Activated CD4-positive, CD25-positive, alpha-beta regulatory T cell treated with anti-CD3 and anti-CD28 coated beads, Interleukin-2, amount 50 U/mL, for 16 hours (primary cell): ENCODE measurements at regions not wholly inside any gene's neighbourhood (a gene's known extent, or its start where the extent isn't known, plus 50 kb on each side); places are given as distances from the start of the nearest gene placed in this dataset.
"Not testable (repeated sequence)": the region's sequence is repeated elsewhere in the genome, so short reads cannot be mapped to it uniquely, and the experiment has no call there.

Experiments used
- DNase-seq: peaks from one replicate; pipeline ENCODE4 v3.0.0-alpha.2; 2020; ENCODE audit warnings: low read depth, low spot score

GRCh38 chr6:155786528-155786927 is 330.9 kb upstream of the NOX3 start:
- no peak for DNase-seq

DNA sequence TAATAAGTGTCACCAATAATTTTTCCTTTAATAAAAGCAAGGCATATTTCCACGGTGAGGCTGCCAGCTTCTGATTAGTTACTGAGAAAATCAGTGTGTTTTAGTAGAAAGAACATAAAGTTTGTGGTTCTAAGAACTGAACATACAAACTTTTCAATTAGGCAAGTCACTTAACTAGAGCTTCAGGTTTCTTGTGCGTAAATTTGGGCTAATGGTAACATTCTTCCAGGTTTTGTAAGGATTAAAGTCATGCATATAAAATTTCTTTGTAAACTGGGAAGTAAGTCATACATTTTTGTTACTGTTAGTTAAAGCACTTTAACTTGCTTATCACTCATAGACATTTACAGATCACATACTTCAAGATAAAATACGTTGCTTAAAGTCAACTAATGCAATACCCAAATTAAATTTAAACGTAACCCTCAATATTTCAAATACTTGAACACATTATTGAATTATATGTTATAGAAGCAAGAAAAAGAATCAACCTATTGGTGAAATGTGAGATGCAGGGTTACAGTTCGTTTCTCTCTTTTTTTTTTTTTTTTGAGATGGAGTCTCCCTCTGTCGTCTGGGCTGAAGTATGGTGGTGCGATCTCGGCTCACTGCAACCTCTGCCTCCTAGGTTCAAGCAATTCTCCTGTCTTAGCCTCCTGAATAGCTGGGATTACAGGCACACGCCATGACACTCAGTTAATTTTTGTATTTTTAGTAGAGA is 327.3 kb upstream of the NOX3 start:
- no peak for DNase-seq

GRCh38 chr6:155782320-155782731 is 326.7 kb upstream of the NOX3 start:
- DNase-seq: no peak

DNA sequence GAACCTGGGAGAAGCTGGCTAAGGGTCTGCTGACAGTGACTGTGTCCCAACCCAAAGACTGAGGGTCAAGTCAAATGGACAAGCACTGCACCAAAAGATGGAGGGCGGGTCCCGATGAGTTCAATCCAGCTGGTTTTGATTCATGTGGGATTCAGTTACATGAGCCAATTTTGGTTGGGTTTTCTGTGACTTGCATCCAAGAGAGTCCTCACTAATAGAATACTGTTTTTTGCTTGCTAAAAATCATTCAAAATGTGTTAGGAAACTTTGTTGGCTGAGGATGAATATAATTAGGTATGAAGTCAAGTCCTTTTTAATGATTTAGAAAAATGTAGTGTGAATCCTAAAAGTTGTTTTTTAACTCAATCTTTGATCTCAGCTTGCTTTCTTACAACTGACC is 323.8 kb upstream of the NOX3 start:
- DNase-seq: no peak

DNA sequence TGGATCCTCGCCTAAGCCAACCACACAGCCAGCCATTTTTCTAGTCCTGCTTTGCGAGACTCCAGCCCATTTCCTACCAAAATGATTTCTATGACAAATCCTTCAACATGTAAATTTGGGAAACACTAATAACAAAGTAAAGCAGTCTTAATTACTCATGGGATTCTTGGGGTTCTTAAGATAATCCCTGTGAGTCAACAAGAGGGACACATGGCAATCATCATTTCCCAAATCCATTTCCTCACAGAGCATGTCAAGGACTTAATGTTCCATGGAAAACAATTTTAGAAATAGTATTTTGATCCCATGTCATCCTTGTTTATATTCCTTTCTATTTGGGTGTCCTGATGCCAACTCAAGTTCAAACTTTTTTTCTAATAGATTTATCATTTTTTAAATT is 322.7 kb upstream of the NOX3 start:
- no peak for DNase-seq

- DNase-seq: no peak
Observed at GRCh38 chr6:155771822-155772221, 316.2 kb upstream of the NOX3 start.

DNA sequence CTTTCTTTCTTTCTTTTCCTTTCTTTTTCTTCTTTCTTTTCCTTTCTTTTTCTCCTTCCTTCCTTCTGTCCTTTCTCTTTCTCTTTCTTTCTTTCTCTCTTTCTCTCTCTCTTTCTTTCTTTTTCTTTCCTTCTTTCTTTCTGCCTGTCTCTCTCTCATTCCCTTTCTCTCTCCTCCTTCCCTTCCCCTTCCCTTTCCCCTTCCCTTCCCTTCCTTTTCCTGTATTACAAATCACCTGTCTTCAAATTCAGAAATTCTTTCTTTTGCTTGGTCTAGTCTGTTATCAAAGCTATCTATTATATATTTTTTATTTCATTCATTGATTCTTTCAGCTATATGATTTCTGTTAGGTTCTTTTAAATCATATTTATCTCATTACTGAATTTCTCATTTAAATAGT is 315.2 kb upstream of the NOX3 start:
- no peak for DNase-seq

DNA sequence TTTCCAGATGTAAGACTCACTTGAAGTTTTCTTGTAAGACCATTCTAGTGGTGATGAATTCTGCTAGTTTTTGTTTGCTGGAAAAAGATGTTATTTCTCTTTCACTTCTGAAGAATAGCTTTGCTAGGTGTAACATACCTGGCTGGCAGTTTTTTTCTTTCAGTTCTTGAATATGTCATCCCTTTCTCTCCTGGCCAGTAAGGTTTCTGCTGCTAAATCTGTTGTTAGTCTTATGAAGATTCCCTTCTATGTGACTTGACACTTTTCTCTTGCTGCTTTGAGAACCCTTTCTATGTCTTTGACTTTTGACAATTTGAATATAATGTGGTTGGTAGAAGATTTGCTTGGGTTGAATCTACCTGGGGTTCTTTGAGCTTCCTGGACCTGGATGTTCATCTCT is 314.7 kb upstream of the NOX3 start:
- DNase-seq: no peak

DNA sequence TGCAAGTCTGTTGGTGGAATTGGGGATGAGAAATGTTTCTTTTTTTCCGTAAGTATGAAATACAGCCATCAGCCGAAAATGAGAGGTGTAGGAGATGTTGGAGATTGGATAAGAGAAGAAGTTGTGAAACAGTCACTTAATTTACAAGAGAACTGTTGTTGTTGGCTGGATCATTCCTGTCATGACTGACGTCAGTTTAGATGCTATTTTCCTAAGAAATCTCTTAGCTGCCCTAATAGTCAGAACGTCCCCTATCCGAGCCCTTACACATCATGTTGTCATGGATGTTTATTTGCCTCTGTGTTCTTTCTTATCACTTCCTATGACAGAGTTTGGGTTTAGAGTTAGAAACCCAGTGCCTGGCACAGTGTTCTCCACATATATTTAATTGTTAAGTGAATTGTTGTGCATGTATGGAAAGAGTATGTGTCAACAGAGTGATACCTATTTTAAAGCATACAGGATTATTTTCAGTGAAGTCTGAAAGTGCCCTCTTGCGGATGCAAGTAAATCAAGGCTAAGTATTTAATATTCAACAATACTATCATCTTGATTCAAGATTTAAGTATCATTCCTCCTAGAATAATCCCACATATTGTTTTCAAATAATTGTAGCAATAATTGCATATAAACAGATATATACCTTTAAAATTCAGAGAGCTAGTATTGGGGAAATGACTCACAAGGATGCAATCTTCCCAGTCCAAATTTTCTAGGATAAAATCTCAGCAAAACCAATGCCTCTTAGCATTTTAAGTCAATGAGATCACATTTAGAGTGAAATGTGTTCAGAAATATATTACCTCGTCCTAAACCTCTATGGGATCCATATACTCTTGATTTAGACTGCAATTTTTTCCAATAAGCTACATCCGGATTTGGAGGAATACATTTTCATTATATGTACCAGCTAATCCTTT is 309.9 kb upstream of the NOX3 start:
- DNase-seq: no peak

DNA sequence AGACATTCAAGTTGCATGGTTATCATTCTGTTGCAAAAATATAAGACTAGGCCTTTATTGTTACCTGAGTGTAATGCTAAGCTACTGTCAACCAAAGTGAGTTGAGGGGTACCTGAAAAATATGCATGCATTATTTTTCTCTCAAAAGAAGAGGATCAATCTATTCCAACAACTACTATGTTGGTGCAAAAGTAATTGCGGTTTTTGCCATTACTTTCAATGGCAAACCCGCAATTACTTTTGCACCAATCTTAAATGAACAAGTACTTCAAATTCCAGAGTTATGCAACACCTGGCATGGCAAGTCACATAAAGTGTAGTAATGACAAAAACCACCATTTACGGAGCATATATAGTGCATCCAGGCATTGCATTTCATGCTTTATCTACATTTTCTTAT is 307.0 kb upstream of the NOX3 start:
- no peak for DNase-seq

DNA sequence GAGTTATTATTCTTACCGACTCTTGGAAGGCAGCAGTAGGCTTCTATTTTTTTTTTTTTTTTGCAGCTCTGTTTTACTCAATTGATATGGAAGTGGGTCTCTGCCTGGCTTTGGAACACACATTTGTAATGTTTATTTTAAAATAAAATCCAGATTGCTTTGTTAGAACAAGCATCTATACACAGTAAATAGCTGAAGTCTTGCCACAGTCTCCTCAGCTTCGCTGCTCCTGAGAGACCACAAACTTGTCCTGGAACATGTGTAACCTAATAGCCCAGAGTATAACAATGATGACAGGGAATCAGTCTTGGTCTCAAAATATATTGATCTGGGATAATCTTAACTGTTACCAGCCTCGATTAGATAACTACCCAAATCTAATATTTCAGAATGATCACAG is 299.8 kb upstream of the NOX3 start:
- no peak for DNase-seq

GRCh38 chr6:155748778-155749177 is 293.1 kb upstream of the NOX3 start:
- not testable (repeated sequence) for DNase-seq

DNA sequence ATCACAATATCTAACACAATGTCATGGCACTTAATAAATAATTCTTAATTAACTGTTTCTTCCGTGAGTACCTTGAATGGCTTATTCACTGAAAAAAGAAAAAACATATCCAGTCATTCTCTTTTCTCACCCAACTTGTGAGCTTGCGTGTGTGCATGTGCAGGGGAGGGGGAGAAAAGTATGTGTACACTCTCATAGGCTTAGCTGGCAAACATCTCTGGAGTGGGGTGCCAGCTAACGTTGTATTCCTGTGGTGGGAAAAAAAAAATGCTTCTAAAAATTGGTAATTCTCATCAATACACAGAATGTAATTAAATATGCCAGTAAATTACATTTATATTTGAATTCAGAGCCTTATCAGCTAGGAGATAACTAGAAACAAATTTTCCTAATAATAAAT is 291.9 kb upstream of the NOX3 start:
- DNase-seq: no peak

- no peak for DNase-seq
Observed at GRCh38 chr6:155740781-155741399, 285.3 kb upstream of the NOX3 start.

DNA sequence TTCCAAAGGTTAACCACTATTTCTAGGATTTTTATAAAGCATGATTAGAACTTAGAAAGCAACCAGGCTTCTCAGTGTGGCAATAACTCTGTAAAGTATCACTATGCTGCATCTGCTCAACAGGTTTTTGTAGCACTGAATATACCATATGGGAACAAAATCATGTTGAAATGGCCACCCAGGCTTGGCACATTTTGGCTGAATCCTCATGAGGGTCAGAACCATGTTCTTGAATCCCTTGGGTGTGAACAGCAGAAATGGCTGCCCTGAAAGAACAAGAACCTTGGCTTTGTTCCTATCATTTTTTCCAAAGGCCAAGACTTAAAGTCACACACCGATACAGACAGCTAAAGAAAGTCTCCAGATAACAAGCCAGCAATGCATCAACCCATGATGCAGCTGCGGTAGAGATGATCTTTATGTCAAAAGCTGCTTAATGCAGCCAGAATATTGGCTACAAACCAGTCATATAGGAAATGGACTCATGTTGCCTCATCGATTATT is 283.0 kb upstream of the NOX3 start:
- no peak for DNase-seq

GRCh38 chr6:155717374-155717773 is 261.7 kb upstream of the NOX3 start:
- no peak for DNase-seq

- DNase-seq: no peak
Observed at GRCh38 chr6:155710704-155711103, 255.1 kb upstream of the NOX3 start.

GRCh38 chr6:155709262-155709661 is 253.6 kb upstream of the NOX3 start:
- DNase-seq: no peak

DNA sequence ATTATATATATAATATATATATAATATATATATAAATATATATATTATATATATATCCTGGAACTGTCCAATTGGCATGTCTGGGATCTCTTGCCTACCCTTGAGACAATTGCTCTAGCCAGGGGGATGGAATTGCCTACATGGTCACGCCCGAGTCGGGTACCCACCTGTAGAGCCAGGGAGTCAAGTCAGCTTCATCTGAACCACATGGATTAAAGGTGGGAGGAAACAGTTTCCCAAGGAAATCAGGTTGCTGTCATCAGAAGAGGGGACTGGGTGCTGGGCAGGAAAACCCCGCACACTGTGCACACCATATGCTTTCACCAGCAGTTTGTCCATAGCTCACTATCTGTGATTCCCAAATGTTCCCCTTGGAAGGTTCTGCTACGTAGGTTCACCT is 252.5 kb upstream of the NOX3 start:
- no peak for DNase-seq

- no peak for DNase-seq
Observed at GRCh38 chr6:155706806-155707205, 251.2 kb upstream of the NOX3 start.

GRCh38 chr6:155706341-155706740 is 250.7 kb upstream of the NOX3 start:
- DNase-seq: no peak

GRCh38 chr6:155701342-155701741 is 245.7 kb upstream of the NOX3 start:
- no peak for DNase-seq
